Stomach smooth muscle (tissue), 2 donors: ENCODE measurements at regions not wholly inside any gene's neighbourhood (a gene's known extent, or its start where the extent isn't known, plus 50 kb on each side); places are given as distances from the start of the nearest gene placed in this dataset.

Experiments used
- H3K27ac ChIP-seq: one replicate; pipeline ENCODE4 v1.7.0; 2013; ENCODE audit warnings: mild to moderate bottlenecking, low read length, inconsistent platforms
- H3K27me3 ChIP-seq, 2 donors: one replicate each; pipeline ENCODE4 v1.7.0; 2013; ENCODE audit warnings: low read length in 2 of 2; ENCODE audit not compliant: insufficient read depth in 2 of 2, control insufficient read depth in 1 of 2
- H3K36me3 ChIP-seq, 2 donors: one replicate each; pipeline ENCODE4 v1.7.0; 2013; ENCODE audit warnings: low read length in 2 of 2; ENCODE audit not compliant: control insufficient read depth in 2 of 2, insufficient read depth in 2 of 2
- H3K4me1 ChIP-seq: one replicate; pipeline ENCODE4 v1.7.0; 2013; ENCODE audit warnings: low read length; ENCODE audit not compliant: control insufficient read depth, insufficient read depth
- H3K4me3 ChIP-seq, 2 donors: one replicate each; pipeline ENCODE4 v1.7.0; 2013; ENCODE audit warnings: low read length in 2 of 2
- H3K9ac ChIP-seq, 2 donors: one replicate each; pipeline ENCODE4 v1.7.0; 2013; ENCODE audit warnings: low read length in 2 of 2, mild to moderate bottlenecking in 1 of 2
- H3K9me3 ChIP-seq, 2 donors: one replicate each; pipeline ENCODE4 v1.7.0; 2013; ENCODE audit warnings: low read length in 2 of 2; ENCODE audit not compliant: control insufficient read depth in 2 of 2
- donor health status: healthy.
- donor health status: Pancreatic carcinoma.

DNA sequence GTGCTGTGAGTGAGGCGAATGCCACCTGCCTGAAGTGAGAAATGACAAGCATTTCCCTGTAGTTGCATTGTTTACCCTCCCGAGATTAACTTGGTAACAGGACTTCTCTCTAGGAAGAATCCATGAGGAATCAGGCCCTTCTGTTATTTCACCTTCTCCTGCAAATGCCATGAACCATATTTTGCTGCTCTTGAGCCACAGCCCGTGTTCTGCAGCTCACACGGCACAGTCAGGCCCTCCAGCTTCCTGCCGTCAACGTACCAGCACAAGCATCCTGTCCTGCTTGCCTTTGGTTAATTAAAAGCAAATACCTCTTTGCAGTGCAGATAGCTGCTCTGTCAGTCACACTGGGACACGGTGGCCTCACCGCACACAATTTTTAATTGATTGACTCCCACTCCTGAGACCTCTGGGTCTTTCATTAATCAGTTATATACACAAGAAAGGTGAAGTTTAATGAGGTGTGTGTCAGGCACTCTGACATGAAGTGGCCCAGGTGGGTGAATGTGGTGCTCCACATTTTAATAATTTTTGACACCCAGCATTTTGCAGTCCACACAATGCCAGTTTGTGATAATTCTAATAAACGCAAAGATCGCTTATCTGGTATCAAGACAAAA is 95.3 kb upstream of the ASB18 start:
- Histone ChIP-seq H3K36me3 (no peaks in the 10 kb centered on the region), H3K9ac (no peak overlapping the region), H3K4me3 (no peak overlapping the region), H3K4me1 (peaks cover 14% of the 10 kb centered on the region), H3K27me3 (no peaks in the 10 kb centered on the region), H3K9me3 (no peaks in the 10 kb centered on the region), H3K27ac (no peak overlapping the region)

DNA sequence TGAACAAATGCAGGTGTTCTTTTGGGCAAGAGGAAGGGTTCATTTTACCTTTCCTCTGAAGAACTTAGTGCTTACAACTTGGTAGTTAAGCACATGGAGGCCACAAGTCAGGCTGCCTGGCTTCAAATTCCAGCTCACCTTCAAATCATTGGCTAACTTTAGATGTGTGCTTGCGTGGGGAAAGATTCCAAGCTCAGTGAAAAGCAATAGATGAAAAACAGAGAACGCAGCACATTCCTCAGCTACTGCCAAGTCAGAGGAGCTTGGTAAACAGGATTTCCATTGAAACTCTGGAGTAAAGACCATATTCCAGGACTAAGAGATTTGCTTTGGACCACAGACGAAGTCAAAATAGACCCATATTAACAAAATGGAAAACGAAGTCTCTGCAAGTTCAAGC is 96.3 kb upstream of the ASB18 start:
- Histone ChIP-seq H3K9ac (no peak overlapping the region), H3K9me3 (no peaks in the 10 kb centered on the region), H3K27ac (no peak overlapping the region), H3K4me1 (peaks cover 14% of the 10 kb centered on the region), H3K4me3 (no peak overlapping the region), H3K27me3 (no peaks in the 10 kb centered on the region), H3K36me3 (no peaks in the 10 kb centered on the region)

DNA sequence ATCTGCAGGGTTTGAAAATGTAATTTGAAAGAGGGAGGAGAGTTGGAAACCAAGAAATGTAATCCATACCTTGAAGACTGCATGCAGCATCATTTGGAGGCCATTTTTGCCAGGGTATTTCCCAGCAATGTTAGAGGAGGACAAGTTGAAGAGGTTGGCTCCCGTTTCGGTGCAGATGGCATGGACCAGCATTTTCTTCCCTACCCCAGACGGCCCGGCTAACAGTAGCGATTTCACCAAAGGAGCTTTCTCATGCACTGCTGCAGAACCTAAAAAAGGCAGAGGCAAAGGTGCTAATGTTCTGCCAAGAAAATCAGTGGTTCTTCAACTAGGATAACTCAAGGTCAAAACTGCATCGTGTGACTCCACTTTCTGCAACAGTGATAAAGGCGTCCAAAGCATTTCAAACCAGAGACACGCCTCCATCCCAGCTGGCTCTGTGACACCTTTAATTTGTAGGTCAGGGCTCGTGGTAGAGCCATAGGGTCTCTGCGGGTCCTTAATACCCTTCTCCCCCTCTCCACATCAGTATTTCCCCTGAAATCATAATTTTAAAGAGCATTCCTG is 99.6 kb upstream of the ASB18 start:
- no peaks in the 10 kb centered on the region for H3K9me3 ChIP-seq
- H3K4me1 ChIP-seq, result peaks cover 17% of the 10 kb centered on the region
- H3K9ac ChIP-seq, result no peak overlapping the region
- no peak overlapping the region for H3K4me3 ChIP-seq
- no peak overlapping the region for H3K27ac ChIP-seq
- H3K27me3 ChIP-seq, result no peaks in the 10 kb centered on the region
- no peaks in the 10 kb centered on the region for H3K36me3 ChIP-seq

DNA sequence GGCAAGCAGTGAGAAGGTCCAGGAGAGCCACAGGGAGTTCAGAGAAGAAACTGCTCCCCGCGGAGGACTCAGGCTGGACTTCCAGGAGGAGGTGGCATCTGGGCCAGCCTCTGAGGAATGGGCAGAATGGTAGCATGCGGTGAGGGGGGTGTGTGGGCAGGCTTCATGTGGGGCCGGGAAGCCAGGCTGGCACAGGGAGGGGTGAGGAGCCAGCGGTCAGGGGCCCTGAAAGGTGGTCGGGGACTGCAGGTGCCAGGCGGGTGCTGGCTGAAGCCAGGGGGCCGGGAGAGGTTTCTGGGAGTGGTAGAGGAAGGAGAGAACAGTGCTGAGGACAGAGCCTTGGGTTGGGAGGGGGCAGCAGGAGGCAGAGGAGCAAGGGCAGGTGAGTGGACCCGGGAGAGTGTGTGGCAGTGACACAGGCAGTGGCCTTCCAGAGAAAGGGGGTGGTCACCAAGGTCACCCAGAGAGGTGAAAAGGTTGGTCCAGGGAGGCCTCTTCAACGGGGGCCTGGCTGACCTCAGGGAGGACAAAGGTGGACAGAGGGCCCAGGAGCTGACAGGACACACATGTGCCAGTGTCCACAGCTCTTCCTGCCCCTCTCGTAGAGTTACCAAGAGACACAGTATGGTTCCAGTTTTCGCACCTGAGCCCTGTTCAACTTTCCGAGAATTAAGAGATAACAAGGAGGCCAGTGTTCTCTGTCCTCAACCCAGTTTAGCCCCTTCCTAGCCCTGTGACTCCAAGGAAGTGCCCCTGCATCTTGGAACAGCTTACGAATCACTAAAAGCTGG is 101.2 kb upstream of the ASB18 start:
- Histone ChIP-seq H3K9me3 (no peaks in the 10 kb centered on the region), H3K9ac (no peak overlapping the region), H3K36me3 (no peaks in the 10 kb centered on the region), H3K27me3 (peaks cover 0 to 2% of the 10 kb centered on the region in 2 donors), H3K4me3 (no peak overlapping the region), H3K4me1 (peaks cover 15% of the 10 kb centered on the region), H3K27ac (no peak overlapping the region)

DNA sequence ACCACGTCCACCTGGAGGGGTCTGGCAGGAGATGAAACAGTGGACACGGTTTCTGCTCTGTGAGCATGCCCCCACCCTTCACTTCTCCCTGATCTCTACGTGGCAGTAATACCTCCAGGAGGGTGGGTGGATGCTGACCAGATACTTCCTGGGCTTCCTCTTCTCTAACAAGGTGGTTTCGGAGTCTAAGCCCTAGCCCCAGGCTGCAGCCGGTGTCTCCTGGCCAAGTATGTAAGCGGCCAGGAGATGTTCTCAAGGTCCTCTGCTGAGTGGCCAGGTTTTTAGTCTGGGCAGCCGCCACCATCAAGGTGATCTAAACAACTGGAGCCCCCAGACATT is 101.8 kb upstream of the ASB18 start:
- peaks cover 11% of the 10 kb centered on the region for H3K4me1 ChIP-seq
- H3K27ac ChIP-seq, result no peak overlapping the region
- H3K9ac ChIP-seq, result no peak overlapping the region
- no peaks in the 10 kb centered on the region for H3K36me3 ChIP-seq
- H3K27me3 ChIP-seq, result peaks cover 0 to 2% of the 10 kb centered on the region in 2 donors
- no peaks in the 10 kb centered on the region for H3K9me3 ChIP-seq
- no peak overlapping the region for H3K4me3 ChIP-seq

DNA sequence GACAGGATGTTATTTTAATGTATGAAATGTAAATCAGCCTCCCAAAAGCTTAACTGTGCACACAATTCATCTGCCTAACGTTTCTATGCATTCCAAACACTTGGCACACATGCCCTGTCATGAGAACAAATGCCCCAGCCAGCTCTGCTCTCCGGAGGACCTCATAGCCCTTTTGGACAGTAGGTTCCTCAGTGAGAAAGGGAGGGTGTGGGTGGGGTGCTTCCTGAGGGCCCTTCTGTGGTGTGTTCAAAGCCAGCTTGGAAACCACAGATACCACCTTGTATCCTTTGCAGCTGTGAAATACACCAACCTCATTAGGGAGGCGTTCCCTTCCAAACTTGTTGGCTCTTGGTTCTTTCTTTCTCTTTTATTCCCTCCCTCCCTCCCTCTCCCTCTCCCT is 102.2 kb upstream of the ASB18 start:
- Histone ChIP-seq H3K36me3 (no peaks in the 10 kb centered on the region), H3K4me1 (peaks cover 11% of the 10 kb centered on the region), H3K27me3 (peaks cover 0 to 3% of the 10 kb centered on the region in 2 donors), H3K9ac (no peak overlapping the region), H3K27ac (no peak overlapping the region), H3K4me3 (no peak overlapping the region), H3K9me3 (no peaks in the 10 kb centered on the region)

DNA sequence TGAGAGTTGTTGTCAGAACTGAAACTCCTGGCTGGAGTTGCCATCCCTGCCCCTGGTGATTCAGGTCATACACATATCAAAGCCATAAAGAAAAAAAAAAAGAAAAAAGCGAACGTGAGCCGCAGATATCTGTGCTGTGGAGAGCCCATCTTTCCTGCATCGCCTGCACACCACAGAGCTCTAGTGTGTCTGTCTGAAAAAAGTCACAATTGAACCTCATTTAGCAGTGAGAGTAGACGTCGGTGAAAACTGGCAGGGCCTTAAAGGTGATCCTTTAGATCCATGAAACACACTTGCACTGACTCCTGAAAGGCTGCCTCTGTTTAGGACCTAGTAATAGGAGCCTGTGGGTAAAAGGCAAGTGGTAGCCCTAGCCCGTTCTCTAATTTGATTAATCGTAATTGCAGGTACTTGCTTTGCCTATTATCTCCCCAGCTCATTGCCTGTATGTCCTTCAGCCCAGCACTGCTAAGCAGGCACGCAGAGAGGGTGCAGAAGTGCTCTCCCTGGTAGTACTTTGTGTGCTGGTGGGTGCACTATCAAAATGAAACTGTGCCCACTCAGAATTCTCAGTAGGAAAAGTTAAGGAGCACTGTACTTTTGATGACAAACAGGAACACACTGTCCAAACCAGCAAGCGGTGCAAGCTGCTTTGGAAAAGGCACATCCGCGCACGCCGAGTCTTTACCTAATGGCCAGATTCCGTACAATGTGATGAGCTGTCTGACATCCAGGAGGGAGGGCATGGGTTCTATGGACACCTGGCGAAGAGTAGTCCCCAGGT is 103.5 kb upstream of the ASB18 start:
- no peaks in the 10 kb centered on the region for H3K36me3 ChIP-seq
- peaks cover 11% of the 10 kb centered on the region for H3K4me1 ChIP-seq
- H3K27ac ChIP-seq, result no peak overlapping the region
- H3K9me3 ChIP-seq, result no peaks in the 10 kb centered on the region
- peaks cover 0 to 5% of the 10 kb centered on the region in 2 donors for H3K27me3 ChIP-seq
- no peak overlapping the region for H3K4me3 ChIP-seq
- no peak overlapping the region for H3K9ac ChIP-seq

DNA sequence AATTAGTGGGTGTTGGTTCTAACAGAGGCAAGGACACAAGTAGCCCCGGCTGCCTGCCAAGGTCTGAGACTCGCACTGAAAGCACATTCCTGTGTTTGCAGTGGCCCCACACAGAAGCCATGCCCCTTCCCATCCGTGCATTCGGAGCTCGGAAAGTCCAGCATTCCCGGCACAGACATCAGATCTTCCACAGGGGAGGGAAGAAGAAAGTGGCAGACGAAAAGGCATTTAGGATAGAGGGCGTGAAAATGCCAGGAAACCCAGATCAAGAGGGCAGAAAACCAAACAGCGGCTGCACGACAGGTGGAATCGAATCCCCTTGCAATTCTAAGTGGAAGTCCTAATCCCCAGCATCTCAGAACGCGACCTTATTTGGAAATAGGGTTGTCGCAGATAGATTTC is 105.5 kb upstream of the ASB18 start:
- Histone ChIP-seq H3K9ac (peak overlapping the region in 1 of 2 donors; percentile 36), H3K9me3 (no peaks in the 10 kb centered on the region), H3K27ac (no peak overlapping the region), H3K27me3 (peaks cover 0 to 5% of the 10 kb centered on the region in 2 donors), H3K4me1 (peaks cover 11% of the 10 kb centered on the region), H3K36me3 (no peaks in the 10 kb centered on the region), H3K4me3 (peak overlapping the region in 1 of 2 donors; percentile 49)

DNA sequence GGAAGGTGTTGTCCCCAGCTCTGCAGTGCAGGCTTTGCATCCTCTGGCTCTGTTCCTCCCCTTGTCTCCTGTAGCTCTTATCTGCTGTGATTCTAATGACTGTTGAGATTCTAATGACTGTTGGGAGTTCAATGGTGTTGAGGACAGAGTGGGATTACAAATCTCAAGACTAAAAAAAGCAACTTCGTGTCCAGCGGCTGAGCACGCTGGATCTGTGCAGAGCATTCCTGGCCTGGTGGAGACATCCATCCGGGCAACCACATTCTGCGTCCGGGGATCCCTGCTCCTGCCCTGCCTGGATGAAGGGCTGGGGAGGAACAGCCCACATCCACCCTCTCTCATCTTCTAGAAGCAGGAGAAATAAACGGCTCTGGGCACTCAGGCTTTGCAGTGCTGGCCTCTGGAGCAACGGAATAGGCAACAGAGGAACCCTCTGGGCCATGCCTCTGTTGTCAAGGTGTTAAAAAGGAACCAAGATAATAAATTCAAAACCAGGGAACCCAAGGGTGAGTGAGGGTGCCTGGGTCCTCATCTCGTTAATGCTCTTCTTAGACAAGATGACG is 106.7 kb upstream of the ASB18 start:
- H3K36me3 ChIP-seq, result no peaks in the 10 kb centered on the region
- H3K9me3 ChIP-seq, result no peaks in the 10 kb centered on the region
- peaks cover 9% of the 10 kb centered on the region for H3K4me1 ChIP-seq
- no peak overlapping the region for H3K9ac ChIP-seq
- H3K27me3 ChIP-seq, result peaks cover 0 to 5% of the 10 kb centered on the region in 2 donors
- no peak overlapping the region for H3K27ac ChIP-seq
- no peak overlapping the region for H3K4me3 ChIP-seq

DNA sequence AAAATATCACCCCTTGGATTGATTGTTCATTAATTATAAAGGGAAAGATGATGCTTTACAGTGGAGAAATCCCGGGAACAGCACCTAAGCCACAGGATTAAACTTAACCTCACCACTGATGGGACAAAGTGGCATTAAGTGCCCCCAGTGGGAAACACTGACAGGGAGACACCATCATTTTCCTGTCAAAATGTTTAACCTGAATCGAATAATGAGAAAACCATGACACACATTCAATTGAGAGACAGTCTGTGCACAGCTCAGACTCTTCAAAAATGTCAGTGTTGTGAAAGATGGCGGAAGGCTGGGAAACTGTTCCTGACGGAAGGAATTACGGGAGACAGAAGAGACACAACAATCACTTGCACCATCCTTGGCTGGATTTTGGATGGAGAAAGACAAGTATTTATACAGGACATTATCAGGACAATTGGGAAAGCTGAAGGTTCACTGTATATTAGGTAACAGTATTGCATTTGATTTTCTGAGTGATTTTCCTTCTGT is 111.8 kb upstream of the ASB18 start:
- H3K4me3 ChIP-seq, result no peak overlapping the region
- no peak overlapping the region for H3K9ac ChIP-seq
- no peak overlapping the region for H3K27ac ChIP-seq
- peaks cover 2 to 7% of the 10 kb centered on the region in 2 donors for H3K9me3 ChIP-seq
- H3K4me1 ChIP-seq, result no peaks in the 10 kb centered on the region
- H3K27me3 ChIP-seq, result peaks cover 2 to 4% of the 10 kb centered on the region in 2 donors
- no peaks in the 10 kb centered on the region for H3K36me3 ChIP-seq
